ENCODE measurements at regions not wholly inside any gene's neighbourhood (a gene's known extent, or its start where the extent isn't known, plus 50 kb on each side); places are given as distances from the start of the nearest gene placed in this dataset.

DNA sequence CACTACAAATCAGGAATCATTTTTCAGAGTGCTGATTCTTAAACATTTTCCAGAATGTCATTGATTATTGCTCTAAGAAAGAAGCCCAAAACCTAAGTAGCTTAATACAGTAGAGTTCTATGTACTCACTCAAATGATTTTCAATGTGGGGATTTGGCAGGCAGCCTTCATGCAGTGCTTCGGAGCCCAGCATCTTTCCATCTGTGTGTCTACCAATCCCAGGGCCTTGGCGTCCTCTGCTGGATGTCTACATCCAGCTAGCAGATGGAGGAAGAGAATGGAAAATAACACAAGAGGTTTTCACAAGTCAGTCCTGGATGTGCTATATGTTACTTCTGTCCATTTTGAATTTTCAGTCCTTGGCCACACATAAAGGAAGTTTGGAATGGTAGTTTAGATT, 151.8 kb downstream of the RDH14 start:
- Histone ChIP-seq H3K27ac (no peak overlapping the region), H3K4me3 (no peak overlapping the region), H3K9me3 (no peaks in the 10 kb centered on the region), H3K27me3 (no peaks in the 10 kb centered on the region), H3K36me3 (ENCODE audit: low read depth, missing control alignments) (no peaks in the 10 kb centered on the region), H3K4me1 (no peaks in the 10 kb centered on the region)
- intact Hi-C loops (cut with DNase I; ENCODE audit: low total_unique reads), result no loop called here
- TF ChIP-seq, protein P1, sequence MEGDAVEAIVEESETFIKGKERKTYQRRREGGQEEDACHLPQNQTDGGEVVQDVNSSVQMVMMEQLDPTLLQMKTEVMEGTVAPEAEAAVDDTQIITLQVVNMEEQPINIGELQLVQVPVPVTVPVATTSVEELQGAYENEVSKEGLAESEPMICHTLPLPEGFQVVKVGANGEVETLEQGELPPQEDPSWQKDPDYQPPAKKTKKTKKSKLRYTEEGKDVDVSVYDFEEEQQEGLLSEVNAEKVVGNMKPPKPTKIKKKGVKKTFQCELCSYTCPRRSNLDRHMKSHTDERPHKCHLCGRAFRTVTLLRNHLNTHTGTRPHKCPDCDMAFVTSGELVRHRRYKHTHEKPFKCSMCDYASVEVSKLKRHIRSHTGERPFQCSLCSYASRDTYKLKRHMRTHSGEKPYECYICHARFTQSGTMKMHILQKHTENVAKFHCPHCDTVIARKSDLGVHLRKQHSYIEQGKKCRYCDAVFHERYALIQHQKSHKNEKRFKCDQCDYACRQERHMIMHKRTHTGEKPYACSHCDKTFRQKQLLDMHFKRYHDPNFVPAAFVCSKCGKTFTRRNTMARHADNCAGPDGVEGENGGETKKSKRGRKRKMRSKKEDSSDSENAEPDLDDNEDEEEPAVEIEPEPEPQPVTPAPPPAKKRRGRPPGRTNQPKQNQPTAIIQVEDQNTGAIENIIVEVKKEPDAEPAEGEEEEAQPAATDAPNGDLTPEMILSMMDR (IDR thresholded peaks at IDR 0.05), result no peak
- no peak for TF ChIP-seq POLR2A (IDR thresholded peaks at IDR 0.05)
- DNase-seq, result no peak
- WGBS, 2 donors, result 88 to 89% methylated on average over 2 of the region's 2 CpGs

DNA sequence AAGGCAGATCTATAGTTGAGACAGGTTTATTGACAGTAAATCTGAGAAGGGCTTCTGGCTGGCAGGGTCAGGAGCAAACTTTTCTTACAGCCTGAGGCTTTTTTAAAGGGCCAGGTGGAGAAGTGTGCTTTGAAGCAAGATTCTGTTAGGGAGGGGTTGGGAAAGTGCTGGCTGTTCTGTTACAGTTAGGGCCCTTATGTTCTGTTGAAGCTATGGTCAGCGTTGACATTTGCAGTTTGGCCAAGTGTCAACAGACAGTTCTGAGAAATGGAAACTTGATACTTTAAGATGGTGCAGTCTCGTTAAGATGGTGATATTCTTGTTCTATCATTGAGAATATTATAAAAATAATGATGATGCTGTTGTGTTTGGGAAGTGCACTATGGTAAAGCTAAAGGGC, 154.2 kb downstream of the RDH14 start:
- 42 to 53% methylated on average over 2 of the region's 2 CpGs for WGBS, 2 donors
- no peaks in the 10 kb centered on the region for H3K4me1 ChIP-seq
- no peaks in the 10 kb centered on the region for H3K36me3 ChIP-seq (ENCODE audit: low read depth, missing control alignments)
- H3K27me3 ChIP-seq, result no peaks in the 10 kb centered on the region
- no peak for DNase-seq
- no peak overlapping the region for H3K4me3 ChIP-seq
- H3K27ac ChIP-seq, result no peak overlapping the region
- intact Hi-C loops (cut with DNase I; ENCODE audit: low total_unique reads), result no loop called here
- H3K9me3 ChIP-seq, result no peaks in the 10 kb centered on the region
- TF ChIP-seq, protein P1 (IDR thresholded peaks at IDR 0.05), result no peak
- no peak for TF ChIP-seq POLR2A (IDR thresholded peaks at IDR 0.05)

DNA sequence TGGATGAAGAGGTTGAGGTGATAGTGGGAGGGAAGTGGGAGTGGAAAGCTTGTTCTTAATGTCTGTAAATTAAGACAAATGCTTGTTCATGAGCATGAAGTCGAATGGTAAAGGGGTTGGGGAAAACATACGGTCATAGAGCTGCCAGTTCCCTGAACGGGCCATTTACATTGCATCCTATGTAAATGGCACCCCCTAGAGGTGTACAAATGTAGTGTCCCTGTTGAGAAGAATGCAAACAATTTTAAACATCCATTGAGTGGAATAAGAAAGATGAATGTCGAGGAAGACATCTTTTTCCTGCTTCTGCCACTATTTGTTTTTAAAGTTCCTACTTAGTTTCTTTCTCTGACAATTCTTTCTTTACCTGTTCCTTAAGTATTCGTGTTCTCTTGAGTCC, 155.7 kb downstream of the RDH14 start:
- intact Hi-C loops (cut with DNase I; ENCODE audit: low total_unique reads), result no loop called here
- no peaks in the 10 kb centered on the region for H3K36me3 ChIP-seq (ENCODE audit: low read depth, missing control alignments)
- 67 to 69% methylated on average over 5 of the region's 5 CpGs for WGBS, 2 donors
- no peak overlapping the region for H3K4me3 ChIP-seq
- no peak overlapping the region for H3K27ac ChIP-seq
- no peaks in the 10 kb centered on the region for H3K4me1 ChIP-seq
- DNase-seq, result no peak
- no peaks in the 10 kb centered on the region for H3K9me3 ChIP-seq
- H3K27me3 ChIP-seq, result no peaks in the 10 kb centered on the region
- TF ChIP-seq, protein P1 (IDR thresholded peaks at IDR 0.05), result peak in 1 of 3 experiments; percentile 34
- TF ChIP-seq POLR2A (IDR thresholded peaks at IDR 0.05), result no peak

- intact Hi-C loops (cut with DNase I; ENCODE audit: low total_unique reads), result no loop called here
- TF ChIP-seq, protein P1 (IDR thresholded peaks at IDR 0.05), result no peak
- 80% methylated on average over 4 of the region's 4 CpGs for WGBS, 2 donors
These were observed 156.4 kb downstream of the RDH14 start for GRCh38 chr2:18403921-18404522.

DNA sequence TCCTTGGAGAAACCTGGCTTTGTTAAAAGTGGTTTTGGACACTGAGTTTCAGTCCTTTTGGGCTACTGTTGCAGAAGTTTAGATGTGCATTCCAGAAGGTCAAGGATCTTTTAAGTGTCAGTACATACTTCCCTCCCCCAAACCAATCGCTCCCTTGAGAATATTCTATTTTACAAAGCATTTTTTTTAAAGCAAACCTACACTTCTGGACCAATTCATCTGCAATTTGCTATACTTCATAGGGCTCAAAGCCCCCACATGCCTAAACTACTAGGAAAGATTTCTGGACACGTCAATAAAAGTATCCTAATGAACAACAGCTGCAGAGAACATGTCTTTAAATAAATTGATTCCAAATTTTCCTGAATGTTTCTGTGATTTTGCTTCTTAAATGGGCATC, 157.6 kb downstream of the RDH14 start:
- H3K4me1 ChIP-seq, result no peaks in the 10 kb centered on the region
- TF ChIP-seq POLR2A (IDR thresholded peaks at IDR 0.05), result no peak
- TF ChIP-seq, protein P1 (IDR thresholded peaks at IDR 0.05), result no peak
- no peaks in the 10 kb centered on the region for H3K9me3 ChIP-seq
- H3K4me3 ChIP-seq, result no peak overlapping the region
- WGBS, 2 donors, result 38 to 42% methylated on average over 2 of the region's 2 CpGs
- no peaks in the 10 kb centered on the region for H3K27me3 ChIP-seq
- no peaks in the 10 kb centered on the region for H3K36me3 ChIP-seq (ENCODE audit: low read depth, missing control alignments)
- H3K27ac ChIP-seq, result no peak overlapping the region
- DNase-seq, result no peak
- intact Hi-C loops (cut with DNase I; ENCODE audit: low total_unique reads), result no loop called here

More at GRCh38 chr2:18403921-18404522, 156.4 kb downstream of the RDH14 start:
- Histone ChIP-seq H3K27ac (no peak overlapping the region), H3K36me3 (ENCODE audit: low read depth, missing control alignments) (no peaks in the 10 kb centered on the region), H3K27me3 (no peaks in the 10 kb centered on the region), H3K4me1 (no peaks in the 10 kb centered on the region), H3K4me3 (no peak overlapping the region), H3K9me3 (no peaks in the 10 kb centered on the region)
- DNase-seq, result no peak

Measured in testis (tissue), 2 donors.